HG03575 (cell line): ENCODE measurements at regions not wholly inside any gene's neighbourhood (a gene's known extent, or its start where the extent isn't known, plus 50 kb on each side); places are given as distances from the start of the nearest gene placed in this dataset.

Experiments used
- ATAC-seq: cut with Tn5 transposase; IDR thresholded peaks from one replicate; pipeline ENCODE4 v1.9.1; 2021; ENCODE audit not compliant: unreplicated experiment, insufficient number of reproducible peaks, low FRiP score; ENCODE audit errors: extremely low read depth

GRCh38 chr1:88208389-88208788 is 475.7 kb upstream of the PKN2 start:
- ATAC-seq, result no peak

GRCh38 chr1:88210103-88210787 is 473.8 kb upstream of the PKN2 start:
- ATAC-seq, result no peak

- no peak for ATAC-seq
These were observed 467.6 kb upstream of the PKN2 start for GRCh38 chr1:88216441-88216840.

GRCh38 chr1:88217386-88217785 is 466.7 kb upstream of the PKN2 start:
- ATAC-seq, result no peak

GRCh38 chr1:88219521-88219920 is 464.6 kb upstream of the PKN2 start:
- ATAC-seq, result no peak

GRCh38 chr1:88221411-88221810 is 462.7 kb upstream of the PKN2 start:
- no peak for ATAC-seq

GRCh38 chr1:88224906-88225305 is 459.2 kb upstream of the PKN2 start:
- no peak for ATAC-seq

GRCh38 chr1:88228114-88228513 is 456.0 kb upstream of the PKN2 start:
- no peak for ATAC-seq

- ATAC-seq, result no peak
These were observed 453.9 kb upstream of the PKN2 start for GRCh38 chr1:88230126-88230525.

- no peak for ATAC-seq
These were observed 447.0 kb upstream of the PKN2 start for GRCh38 chr1:88237058-88237457.

- ATAC-seq, result no peak
These were observed 444.9 kb upstream of the PKN2 start for GRCh38 chr1:88239205-88239604.

- no peak for ATAC-seq
These were observed 436.4 kb upstream of the PKN2 start for GRCh38 chr1:88247666-88248065.

GRCh38 chr1:88250915-88251314 is 433.2 kb upstream of the PKN2 start:
- no peak for ATAC-seq

- ATAC-seq, result no peak
These were observed 431.3 kb upstream of the PKN2 start for GRCh38 chr1:88252745-88253144.

GRCh38 chr1:88265606-88266005 is 418.5 kb upstream of the PKN2 start:
- ATAC-seq, result no peak

- no peak for ATAC-seq
These were observed 418.0 kb upstream of the PKN2 start for GRCh38 chr1:88266051-88266450.

- ATAC-seq, result no peak
These were observed 411.9 kb upstream of the PKN2 start for GRCh38 chr1:88272216-88272615.

GRCh38 chr1:88274431-88274830 is 409.6 kb upstream of the PKN2 start:
- no peak for ATAC-seq

GRCh38 chr1:88275259-88275862 is 408.7 kb upstream of the PKN2 start:
- no peak for ATAC-seq

- ATAC-seq, result no peak
These were observed 407.9 kb upstream of the PKN2 start for GRCh38 chr1:88276163-88276562.

- ATAC-seq, result no peak
These were observed 400.0 kb upstream of the PKN2 start for GRCh38 chr1:88284066-88284465.
